Activated T-cell treated with anti-CD3 and anti-CD28 coated beads for 4 hours (primary cell): ENCODE measurements at regions not wholly inside any gene's neighbourhood (a gene's known extent, or its start where the extent isn't known, plus 50 kb on each side); places are given as distances from the start of the nearest gene placed in this dataset.
"Not testable (repeated sequence)": the region's sequence is repeated elsewhere in the genome, so short reads cannot be mapped to it uniquely, and the experiment has no call there.

ENCODE experiments used
- DNase-seq: peaks from one replicate; pipeline ENCODE4 v3.0.0-alpha.2; 2020

DNA sequence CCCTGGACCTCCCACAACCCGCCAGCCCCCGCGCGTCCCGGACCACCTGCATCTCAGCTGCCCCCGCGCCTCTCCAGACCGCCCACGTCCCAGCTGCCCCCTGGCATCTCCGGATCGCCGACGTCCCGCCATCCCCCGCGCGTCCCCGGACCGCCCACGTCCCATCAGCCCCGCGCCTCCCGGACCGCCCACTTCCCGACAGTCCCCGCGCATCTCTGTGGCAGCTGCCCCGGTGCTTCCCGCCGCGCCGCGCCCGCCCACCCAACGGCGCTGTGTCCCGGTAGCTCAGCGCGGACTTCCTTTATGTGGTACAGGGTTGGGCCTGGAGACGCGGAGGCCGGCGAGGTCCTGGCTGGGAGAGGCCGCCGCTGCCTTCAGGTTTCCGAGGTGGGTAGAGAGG is 874.9 kb downstream of the TMEM121 start:
- DNase-seq = not testable (repeated sequence)

DNA sequence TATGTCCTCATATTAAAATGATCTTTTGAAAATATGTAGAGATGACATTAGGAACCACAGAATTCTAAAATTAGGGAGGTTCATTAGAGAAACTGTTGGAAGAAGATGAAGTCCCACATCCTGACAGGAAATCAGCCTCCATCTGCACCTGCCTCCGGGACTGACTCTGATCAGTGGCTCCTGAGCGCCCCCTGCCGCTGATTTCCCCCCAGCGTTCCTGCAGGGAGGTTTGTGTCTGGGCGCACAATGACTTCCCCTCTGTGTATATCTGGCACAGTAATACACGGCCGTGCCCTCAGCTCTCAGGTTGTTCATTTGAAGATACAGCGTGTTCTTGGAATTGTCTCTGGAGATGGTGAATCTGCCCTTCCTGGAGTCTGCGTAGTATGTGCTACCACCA is 883.8 kb downstream of the TMEM121 start:
- DNase-seq = peak; percentile 24

- DNase-seq = no peak
These were observed 888.1 kb downstream of the TMEM121 start for GRCh38 chr14:106414464-106414863.

DNA sequence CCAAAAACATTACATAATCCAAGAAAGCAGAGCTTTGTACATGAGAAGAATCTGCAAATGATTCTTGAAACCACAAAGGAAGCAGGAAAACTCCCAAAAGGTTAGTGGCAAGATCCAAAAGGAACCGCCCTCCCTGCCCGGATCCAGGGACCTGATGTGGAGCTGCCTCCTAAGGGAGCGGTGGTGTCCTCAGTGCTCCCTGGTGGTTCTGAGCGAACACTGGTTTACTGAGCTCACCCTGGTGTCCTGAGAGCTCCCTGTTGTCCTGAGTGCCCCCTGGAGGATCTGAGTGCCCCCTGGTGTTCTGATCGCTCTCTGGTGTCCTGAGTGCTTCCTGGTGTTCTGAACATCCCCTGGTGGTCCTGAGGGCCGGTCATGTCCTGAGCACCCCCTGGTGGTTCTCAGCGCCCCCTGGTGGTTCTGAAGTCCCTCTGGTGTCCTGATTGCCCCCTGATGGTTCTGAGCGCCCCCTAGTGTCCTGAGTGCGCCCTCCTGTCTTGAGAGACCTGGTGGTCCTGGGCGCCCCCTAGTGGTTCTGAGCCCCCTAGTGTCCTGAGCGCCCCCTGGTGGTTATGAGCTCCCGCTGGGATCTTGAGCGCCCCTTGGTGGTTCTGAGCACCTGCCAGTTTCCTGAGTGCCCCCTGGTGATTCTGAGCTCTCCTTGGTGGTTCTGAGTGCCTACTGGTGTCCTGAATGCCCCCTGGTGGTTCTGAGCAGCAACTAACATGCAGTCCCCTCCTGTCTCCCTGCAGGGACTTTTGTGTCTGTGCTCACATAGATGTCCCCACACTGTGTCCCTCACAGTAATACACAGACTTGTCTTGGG is 891.1 kb downstream of the TMEM121 start:
- peak; percentile 81 for DNase-seq

DNA sequence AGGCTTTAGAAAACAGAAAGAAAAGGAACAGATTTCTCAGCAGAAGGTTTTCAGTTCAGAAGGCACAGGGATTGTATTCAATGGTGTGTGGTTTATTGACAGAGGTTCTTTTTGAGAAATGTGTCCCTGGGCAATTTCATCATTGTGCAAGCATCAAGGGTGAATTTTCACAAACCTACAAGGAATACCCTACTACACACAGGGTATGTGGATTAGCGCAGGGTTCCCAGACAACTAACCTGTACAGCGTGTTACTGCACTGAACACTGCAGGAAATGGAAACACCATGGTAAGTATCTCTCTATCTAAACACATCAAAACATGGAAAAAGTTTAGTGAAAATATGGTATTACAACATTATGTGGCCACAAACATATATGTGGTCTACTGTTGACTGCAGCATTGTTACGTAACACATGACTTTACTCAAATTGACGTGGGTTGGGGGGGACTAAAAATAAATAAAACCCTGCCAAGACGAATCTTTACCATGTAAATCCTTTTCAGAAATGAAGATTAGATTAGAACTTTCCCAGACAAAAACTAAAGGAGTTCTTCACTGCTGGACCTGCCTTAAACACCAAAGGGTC is 893.1 kb downstream of the TMEM121 start:
- DNase-seq = no peak

DNA sequence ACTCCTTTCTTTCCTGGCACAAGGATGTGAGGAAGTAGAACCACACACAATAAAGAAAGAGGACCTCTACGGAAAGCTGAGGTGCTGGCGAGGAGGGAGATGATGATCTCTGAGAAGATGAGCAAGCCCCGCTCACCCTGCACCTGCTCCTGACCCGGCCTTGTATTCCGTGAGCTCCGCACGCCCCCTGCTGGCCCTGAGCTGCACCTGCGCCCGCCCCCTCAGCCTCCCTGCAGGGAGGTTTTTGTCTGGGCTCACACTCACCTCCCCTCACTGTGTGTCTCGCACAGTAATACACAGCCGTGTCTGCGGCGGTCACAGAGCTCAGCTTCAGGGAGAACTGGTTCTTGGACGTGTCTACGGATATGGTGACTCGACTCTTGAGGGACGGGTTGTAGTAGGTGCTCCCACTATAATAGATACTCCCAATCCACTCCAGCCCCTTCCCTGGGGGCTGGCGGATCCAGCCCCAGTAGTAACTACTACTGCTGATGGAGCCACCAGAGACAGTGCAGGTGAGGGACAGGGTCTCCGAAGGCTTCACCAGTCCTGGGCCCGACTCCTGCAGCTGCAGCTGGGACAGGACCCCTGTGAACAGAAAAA is 895.1 kb downstream of the TMEM121 start:
- peak; percentile 52 for DNase-seq

GRCh38 chr14:106422066-106422465 is 895.7 kb downstream of the TMEM121 start:
- DNase-seq = no peak

DNA sequence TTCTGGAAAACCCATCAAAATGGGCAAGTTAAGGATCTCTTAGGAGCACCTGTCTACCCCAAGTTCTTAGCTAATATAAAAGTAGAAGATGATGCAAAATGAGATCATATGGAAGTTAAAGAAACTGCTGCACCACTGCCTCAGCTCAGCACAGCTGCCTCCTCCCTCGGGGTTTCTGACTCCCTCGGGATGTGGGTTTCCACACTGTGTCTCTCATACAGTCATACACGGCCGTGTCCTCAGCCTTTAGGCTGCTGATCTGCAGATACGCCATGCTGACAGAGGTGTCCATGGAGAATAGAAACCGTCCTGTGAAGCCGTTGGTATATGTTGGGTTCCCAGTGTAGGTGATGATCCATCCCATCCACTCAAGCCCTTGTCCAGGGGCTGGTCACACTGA is 898.8 kb downstream of the TMEM121 start:
- DNase-seq = not testable (repeated sequence)

DNA sequence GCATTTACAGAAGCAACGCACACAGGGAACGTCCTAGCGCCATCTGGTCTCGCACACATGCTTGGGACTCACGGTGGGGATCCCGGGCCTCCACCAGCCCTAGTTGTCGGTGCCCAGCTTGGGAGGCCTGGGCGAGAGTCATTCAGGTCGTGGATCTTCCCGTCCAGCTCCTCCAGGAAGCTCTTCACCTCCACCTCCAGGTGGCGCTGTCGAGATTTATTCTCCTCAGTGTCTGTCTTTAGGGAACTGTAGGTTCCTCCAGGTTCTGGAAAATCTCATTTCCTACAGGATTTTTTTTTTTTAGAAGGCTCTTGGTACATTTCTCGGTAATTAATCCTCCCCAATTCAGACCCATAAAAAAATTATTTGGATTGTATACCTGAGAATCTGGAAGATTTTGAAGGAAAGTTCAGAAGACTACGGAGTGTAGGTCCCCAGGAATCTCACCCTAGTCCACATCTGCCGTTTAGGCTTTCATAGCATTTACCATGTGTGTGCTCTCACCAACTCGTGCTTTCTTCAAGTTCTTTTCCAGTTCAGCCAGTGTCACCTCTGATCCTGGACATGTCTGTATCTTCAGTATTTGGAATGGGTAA is 910.0 kb downstream of the TMEM121 start:
- peak; percentile 67 for DNase-seq

DNA sequence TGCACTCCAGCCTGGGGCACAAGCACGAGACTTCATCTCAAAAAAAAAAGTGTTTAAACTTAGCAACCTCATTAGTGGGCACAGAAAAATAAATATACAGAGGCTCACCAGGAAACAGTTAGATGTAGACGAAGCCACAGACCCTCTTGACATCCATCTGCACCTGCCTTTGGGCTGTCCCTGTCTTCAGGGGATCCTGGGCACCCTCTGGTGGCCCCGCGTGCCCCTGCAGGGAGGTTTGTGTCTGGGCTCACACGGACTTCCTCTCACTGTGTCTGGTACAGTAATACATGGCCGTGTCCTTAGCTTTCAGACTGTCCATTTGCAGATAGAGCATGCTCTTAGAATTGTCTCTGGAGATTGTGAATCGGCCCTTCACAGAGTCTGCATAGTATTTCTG is 916.5 kb downstream of the TMEM121 start:
- DNase-seq = peak; percentile 23

- no peak for DNase-seq
These were observed 928.6 kb downstream of the TMEM121 start for GRCh38 chr14:106455026-106455425.

DNA sequence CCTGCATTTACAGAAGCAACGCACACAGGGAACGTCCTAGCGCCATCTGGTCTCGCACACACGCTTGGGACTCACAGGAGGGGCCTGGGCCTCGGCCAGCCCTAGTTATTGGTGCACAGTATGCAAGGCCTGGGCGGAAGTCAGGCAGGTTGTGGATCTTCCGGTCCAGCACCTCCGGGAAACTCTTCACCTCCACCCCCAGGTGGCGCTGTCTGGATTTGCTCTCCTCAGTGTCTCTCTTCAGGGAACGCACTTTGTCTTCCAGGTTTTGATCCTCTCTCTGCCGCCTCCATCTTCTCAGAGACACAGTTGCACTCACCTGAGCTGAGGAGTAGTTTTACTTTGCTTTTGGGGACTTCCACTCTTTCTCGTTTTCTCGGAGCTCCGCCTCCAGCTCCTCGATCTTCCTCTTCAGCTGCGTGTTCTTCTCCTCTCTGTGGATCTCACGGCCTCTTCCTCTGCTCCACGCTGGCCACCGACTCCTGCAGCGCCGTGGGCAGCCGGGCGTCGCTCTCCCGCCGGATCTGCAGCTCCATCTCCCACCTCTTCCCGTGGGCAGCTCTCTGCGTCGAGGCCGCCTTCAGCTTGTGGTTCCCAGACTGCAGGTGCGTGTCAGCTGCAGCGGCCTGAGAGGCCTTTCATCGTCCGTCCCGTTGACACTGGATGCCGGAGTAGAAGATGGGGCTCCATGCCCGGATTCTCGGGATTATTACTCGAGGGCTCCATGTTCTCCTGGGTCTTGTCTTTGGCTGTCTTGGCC is 933.8 kb downstream of the TMEM121 start:
- DNase-seq = peak; percentile 48

DNA sequence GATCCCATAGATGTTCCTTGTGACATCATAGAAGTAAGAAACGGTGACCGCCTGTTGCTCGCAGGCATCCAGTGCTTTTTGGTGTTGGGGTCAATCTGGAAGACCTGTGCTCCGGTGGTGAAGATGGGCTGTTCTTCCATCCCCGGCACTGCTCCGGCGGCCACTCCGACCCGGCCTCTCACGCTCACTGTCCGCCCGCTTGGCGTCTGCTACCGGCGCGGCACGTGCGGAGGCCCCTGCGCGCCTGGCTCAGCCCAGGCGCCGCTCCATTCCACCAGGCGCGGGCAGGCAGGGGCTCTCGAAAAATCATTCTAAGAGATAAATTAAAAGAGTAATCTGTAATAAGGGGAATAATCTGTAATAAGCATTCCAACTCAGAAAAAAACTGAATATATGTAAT is 934.5 kb downstream of the TMEM121 start:
- DNase-seq = no peak

- not testable (repeated sequence) for DNase-seq
These were observed 940.1 kb downstream of the TMEM121 start for GRCh38 chr14:106466483-106466882.

- not testable (repeated sequence) for DNase-seq
These were observed 942.5 kb downstream of the TMEM121 start for GRCh38 chr14:106468869-106469268.

- not testable (repeated sequence) for DNase-seq
These were observed 943.6 kb downstream of the TMEM121 start for GRCh38 chr14:106470028-106470427.

GRCh38 chr14:106474261-106475028 is 948.1 kb downstream of the TMEM121 start:
- not testable (repeated sequence) for DNase-seq

GRCh38 chr14:106475214-106475613 is 948.8 kb downstream of the TMEM121 start:
- not testable (repeated sequence) for DNase-seq

GRCh38 chr14:106477600-106477999 is 951.2 kb downstream of the TMEM121 start:
- not testable (repeated sequence) for DNase-seq

DNA sequence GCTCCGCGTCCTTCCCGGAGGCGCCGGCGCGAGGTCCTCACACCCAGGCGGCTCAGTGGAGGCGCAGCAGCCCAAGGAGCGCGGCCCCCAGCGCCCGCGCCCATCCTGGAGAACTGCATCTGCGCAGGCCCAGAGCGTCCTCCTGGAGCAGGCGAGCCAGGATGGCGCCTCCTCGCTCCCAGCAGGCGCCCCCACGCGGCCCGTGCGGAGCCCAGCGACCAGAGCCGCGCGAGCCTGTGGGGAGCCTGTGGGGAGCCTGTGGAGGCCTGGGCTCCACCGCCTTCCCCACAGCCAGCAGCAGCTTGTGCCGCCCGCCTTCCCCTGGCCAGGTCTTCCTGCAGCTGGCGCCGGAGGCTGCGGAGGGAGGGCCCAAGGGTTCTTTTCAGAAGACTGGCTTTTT is 953.9 kb downstream of the TMEM121 start:
- DNase-seq = not testable (repeated sequence)

DNA sequence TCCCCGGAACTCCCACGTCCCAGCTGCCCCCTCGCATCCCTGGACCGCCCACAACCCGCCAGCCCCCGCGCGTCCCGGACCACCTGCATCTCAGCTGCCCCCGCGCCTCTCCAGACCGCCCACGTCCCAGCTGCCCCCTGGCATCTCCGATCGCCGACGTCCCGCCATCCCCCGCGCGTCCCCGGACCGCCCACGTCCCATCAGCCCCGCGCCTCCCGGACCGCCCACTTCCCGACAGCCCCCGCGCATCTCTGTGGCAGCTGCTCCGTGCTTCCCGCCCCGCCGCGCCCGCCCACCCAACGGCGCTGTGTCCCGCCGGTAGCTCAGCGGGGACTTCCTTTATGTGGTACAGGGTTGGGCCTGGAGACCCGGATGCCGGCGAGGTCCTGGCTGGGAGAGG is 955.8 kb downstream of the TMEM121 start:
- DNase-seq = not testable (repeated sequence)

DNA sequence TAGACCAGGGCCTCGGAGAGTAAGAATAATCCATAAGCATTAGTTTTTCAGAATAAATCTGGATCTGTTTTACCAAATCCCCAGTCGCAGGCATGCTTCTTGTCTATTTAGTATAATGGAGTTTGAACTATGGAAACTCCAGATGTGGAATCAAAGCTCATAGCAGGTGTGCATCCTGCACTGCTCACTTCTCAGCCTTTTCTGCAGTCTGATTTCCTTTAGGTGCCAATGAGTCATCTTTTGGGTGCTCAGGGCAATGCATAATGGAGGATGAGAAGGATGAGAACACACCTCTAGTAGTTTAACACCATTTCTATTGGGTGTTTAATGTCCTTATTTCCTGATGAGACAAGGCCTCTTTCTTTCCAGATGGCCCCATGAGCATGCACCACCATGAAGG is 961.2 kb downstream of the TMEM121 start:
- no peak for DNase-seq
